ENCODE measurements at regions not wholly inside any gene's neighbourhood (a gene's known extent, or its start where the extent isn't known, plus 50 kb on each side); places are given as distances from the start of the nearest gene placed in this dataset.
A peak's percentile ranks its signal among the peaks of the same experiment; 100 is the strongest.

GRCh38 chr7:41198502-41198901 is 504.4 kb downstream of the INHBA start:
- H3K36me3 ChIP-seq, result no peaks in the 10 kb centered on the region
- no peak overlapping the region for H3K27ac ChIP-seq
- H3K9me3 ChIP-seq, result no peaks in the 10 kb centered on the region
- TF ChIP-seq CTCF (IDR thresholded peaks at IDR 0.05), result no peak
- DNase-seq (no peak), ATAC-seq (no peak)
- intact Hi-C loops (cut with DNase I), result no loop called here
- no peaks in the 10 kb centered on the region for H3K4me1 ChIP-seq
- no peak overlapping the region for H3K4me3 ChIP-seq
- H3K27me3 ChIP-seq, result no peaks in the 10 kb centered on the region

- DNase-seq, result no peak
- no peak for ATAC-seq
- Histone ChIP-seq H3K36me3 (no peaks in the 10 kb centered on the region), H3K4me3 (no peak overlapping the region), H3K27me3 (no peaks in the 10 kb centered on the region), H3K9me3 (no peaks in the 10 kb centered on the region), H3K27ac (no peak overlapping the region), H3K4me1 (no peaks in the 10 kb centered on the region)
- no peak for TF ChIP-seq CTCF (IDR thresholded peaks at IDR 0.05)
- intact Hi-C loops (cut with DNase I), result no loop called here
Observed at GRCh38 chr7:41197769-41198168, 505.1 kb downstream of the INHBA start.

- no peaks in the 10 kb centered on the region for H3K9me3 ChIP-seq
- H3K27me3 ChIP-seq, result no peaks in the 10 kb centered on the region
- TF ChIP-seq CTCF (IDR thresholded peaks at IDR 0.05), result no peak
Observed at GRCh38 chr7:41193738-41194282, 509.1 kb downstream of the INHBA start.

GRCh38 chr7:41190581-41190980 is 512.3 kb downstream of the INHBA start:
- ATAC-seq (peak; percentile 36), DNase-seq (no peak)
- no peak for TF ChIP-seq CTCF (IDR thresholded peaks at IDR 0.05)
- Histone ChIP-seq H3K27me3 (no peaks in the 10 kb centered on the region), H3K4me1 (no peaks in the 10 kb centered on the region), H3K36me3 (no peaks in the 10 kb centered on the region), H3K4me3 (no peak overlapping the region), H3K9me3 (no peaks in the 10 kb centered on the region), H3K27ac (no peak overlapping the region)
- intact Hi-C loops (cut with DNase I), result no loop called here

More at GRCh38 chr7:41193738-41194282, 509.1 kb downstream of the INHBA start:
- Histone ChIP-seq H3K27ac (no peak overlapping the region), H3K4me1 (no peaks in the 10 kb centered on the region), H3K36me3 (no peaks in the 10 kb centered on the region), H3K4me3 (no peak overlapping the region)
- ATAC-seq, result no peak
- no peak for DNase-seq
- intact Hi-C loops (cut with DNase I), result no loop called here

- ATAC-seq, result peak; percentile 48
- no peak for DNase-seq
- Histone ChIP-seq H3K27ac (no peak overlapping the region), H3K27me3 (no peaks in the 10 kb centered on the region), H3K9me3 (no peaks in the 10 kb centered on the region), H3K36me3 (no peaks in the 10 kb centered on the region), H3K4me3 (no peak overlapping the region), H3K4me1 (no peaks in the 10 kb centered on the region)
- no peak for TF ChIP-seq CTCF (IDR thresholded peaks at IDR 0.05)
- intact Hi-C loops (cut with DNase I), result no loop called here
Observed at GRCh38 chr7:41189866-41190265, 513.0 kb downstream of the INHBA start.

Measured in left lung (tissue), 4 donors.